ENCODE measurements at regions not wholly inside any gene's neighbourhood (a gene's known extent, or its start where the extent isn't known, plus 50 kb on each side); places are given as distances from the start of the nearest gene placed in this dataset.
"Not testable (repeated sequence)": the region's sequence is repeated elsewhere in the genome, so short reads cannot be mapped to it uniquely, and the experiment has no call there.

DNA sequence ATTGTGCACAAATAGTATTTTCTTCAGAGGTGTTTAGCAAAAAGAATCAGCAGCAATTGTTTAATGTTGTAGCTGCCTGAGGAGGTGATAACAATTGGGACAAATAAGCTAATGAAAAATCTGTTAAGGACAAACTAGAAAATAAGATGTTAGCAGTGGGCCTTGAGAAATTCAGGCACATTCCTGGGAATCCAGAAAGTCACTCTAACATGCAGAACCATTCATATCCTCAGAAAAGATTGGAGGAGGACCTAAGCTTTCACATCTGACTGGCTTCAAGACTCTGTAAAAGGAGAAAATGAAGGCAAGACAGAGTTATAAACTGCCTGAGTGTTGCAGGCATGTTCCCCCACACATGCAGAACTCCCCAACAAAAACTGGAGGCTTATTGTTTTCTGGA, 353.5 kb upstream of the RGPD4 start:
- DNase-seq = no peak

DNA sequence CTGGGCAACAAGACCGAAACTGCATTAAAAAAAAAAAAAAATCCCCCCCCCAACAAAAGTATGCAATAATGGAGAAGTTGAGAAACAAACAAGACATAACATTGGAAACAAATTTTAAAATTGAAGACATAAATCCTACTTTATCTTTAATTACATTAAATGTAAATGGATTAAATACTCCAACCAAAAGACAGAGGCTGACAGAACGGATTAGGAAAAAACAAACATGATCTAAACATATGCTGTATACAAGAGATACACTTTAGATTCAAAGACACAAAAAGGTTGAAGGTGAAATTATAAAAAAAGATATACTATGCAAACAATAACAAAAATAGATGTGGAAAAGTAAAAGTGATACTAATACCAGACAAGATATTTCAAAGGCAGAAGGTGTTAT, 350.8 kb upstream of the RGPD4 start:
- DNase-seq = no peak

DNA sequence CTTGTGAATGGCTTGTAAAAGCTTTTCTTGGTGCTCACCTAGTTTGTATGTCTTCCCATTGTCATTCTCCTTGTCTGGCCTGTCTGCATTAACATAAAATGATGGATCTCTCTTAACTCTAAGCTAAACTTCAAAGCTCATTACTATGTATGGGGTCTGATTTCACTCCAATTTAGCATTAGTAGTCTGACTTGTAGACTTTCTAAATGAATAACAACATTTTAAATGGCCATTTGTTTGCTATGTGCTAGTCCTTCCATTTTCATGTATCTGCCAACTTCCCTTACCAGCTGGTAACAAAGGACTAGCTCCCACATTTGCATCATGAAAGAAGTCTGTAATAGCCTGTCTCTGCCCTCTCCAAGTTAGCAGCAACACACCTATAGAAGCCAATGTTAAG, 324.2 kb upstream of the RGPD4 start:
- DNase-seq = no peak

DNA sequence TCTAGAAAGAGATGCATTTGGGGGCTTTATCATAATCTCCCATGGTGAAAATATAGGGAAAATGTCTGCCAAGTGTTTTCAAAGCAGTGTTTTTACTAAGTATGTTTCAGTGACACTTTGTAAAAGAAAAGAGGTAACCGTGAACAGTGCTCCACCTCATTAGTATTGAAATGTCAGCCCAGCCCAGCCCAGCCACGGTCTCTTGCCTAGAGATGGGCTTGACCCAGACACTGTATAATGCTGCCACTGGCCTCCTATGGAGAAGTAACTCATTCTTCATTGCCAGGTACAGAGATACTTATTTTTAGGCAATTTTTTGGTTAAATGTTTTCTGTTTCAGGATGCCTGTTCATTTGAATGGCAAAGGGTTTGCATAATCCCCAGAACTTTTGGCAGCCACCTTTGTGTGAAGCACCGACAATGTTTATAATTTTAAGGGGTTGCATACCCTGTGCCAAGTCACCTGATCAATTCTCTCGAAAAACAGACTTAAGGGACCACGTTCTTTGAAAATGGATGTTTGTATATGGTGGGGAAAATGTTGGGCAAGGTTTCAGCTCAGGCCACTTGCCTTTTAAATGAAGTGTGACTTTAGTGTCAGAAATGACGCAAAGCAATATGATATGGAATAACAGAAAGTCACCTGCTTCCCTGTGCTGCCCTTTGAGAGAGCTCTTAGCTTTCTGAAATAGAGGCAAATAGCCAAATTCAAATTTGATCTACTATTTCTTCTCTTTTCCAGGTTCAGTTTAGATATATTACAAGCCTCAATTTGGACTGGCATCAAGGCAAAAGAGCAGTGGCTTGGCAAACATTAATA, 314.5 kb upstream of the RGPD4 start:
- no peak for DNase-seq

DNA sequence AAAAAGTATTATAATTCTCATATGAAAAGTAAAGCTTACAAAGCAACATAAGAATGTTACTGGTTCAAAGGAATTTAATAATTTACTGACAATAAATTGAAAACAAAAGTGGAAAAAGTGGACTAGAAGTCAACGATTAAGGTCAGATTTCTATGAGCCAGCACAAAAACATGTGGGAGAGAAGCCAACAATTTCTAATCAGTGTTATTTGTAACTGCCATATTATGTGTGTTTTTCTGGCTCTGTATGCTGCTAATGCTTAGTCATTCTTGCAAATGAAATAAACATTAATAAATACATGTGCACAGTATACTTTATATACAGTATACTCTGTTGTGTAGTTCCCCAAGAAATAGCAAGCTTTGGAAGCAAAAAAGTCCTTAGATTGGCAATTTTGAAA, 301.3 kb upstream of the RGPD4 start:
- no peak for DNase-seq

DNA sequence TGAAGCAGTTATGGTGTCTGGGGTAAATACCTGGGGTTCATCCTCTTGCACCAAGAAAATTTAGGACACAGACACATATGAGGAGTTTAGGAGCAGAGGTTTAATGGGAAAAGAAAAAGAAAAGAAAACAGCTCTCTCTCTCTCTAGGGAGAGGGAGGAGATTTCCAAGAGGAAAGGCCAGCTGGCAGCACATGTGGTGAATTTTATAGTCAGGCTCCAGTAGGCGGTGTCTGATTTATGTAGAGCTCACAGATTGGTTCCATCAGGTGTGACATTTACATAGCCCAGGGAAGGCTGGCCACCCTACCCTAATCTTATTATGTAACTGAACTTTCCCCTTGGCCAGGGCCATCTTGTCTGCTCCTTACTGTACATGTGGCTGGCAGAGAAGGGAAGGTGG, 297.5 kb upstream of the RGPD4 start:
- peak in 1 of 2 experiments; percentile 4 for DNase-seq

DNA sequence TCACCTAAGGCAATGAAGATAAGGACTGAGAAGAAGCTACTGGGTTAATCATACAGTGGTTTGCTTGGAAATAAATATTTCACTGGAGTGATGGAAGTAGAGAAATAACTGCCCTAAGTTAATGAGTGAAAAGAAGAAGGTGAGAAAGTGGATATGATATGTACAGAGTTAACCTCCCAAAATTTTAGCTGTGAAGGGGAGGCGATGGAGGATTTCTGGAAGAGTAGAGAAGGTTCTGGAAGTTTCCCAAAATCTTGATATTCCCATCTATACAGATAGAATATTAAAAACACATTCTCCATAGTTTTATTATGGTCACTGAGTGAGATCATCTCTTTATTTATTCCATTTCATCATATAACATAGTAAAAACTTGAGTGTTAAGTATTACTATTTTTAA, 296.6 kb upstream of the RGPD4 start:
- no peak for DNase-seq

DNA sequence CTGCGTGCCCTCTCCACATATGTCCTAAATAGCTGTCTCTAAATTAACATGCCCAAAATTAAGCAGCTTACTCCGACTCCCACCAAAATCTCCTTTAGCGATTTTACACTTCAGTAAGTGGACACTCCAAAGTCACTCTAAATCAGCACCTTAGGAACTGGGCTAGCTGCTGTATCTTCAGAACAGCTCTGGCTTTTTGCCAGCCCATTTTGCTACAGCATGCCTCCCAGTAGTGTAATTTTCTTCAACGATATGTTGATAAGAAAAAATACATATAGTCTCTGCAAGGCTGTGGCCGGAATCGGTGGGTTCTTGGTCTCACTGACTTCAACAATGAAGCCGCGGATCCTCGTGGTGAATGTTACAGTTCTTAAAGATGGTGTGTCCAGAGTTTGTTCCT, 291.8 kb upstream of the RGPD4 start:
- DNase-seq = no peak

DNA sequence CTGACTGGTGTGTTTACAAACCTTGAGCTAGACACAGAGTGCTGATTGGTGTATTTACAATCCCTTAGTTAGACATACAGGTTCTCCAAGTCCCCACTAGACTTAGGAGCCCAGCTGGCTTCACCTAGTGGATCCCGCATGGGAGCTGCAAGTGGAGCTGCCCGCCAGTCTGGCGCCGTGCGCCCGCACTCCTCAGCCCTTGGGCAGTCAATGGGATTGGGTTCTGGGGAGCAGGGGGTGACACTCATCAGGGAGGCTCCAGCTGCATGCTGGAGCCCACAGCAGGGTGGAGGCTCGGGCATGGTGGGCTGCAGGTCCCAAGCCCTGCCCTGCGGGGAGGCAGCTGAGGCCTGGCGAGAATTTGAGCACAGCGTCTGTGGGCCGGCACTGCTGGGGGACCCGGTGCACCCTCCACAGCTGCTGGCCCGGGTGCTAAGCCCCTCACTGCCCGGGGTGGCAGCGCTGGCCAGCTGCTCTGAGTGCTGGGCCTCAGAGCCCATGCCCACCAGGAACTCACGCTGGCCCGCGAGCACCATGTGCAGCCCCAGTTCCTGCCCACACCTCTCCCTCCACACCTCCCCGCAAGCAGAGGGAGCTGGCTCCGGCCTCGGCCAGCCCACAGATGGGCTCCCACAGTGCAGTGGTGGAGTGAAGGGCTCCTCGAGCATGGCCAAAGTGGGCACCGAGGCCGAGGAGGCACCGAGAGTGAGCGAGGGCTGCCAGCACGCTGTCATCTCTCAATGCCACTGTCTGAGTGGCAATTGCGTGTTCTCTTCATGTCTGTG, 290.6 kb upstream of the RGPD4 start:
- DNase-seq = not testable (repeated sequence)

DNA sequence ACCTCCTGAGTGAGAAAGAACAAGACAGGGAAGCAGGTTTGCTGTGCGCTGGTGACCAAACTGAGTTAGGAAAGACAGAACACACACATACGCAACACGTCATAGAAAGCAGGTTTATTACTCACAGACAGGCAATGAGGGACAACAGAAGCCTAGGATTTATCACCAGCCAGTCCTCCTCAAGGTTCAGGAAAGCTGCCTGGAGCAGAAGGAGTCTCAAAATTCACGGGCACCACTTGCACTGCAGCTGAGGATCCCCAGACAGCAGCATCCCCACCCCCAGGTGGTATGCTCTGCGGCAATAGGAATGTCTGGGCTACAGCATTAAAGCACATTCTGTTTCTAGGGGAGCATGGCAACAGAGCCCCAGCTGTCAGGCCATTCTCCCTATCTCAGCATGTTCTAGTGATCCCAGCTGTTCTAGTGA, 284.4 kb upstream of the RGPD4 start:
- no peak for DNase-seq

DNA sequence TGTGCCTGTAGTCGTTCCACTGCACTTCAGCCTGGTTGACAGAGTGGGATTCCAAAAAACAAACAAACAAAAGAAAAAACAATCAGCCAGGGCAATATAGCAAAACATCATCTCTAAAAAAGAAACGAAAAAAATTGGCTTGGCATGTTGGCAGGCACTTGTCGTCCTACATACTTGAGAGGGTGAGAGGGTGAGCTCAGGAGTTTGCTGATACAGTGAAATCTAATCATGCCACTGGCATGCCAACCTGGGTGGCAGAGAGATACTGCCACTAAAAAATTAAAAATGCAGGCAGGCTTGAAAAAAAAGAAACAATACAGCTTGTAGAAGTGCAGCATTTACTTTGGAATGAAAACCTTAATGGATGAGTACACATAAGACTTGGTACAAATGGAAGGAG, 282.9 kb upstream of the RGPD4 start:
- DNase-seq = no peak

DNA sequence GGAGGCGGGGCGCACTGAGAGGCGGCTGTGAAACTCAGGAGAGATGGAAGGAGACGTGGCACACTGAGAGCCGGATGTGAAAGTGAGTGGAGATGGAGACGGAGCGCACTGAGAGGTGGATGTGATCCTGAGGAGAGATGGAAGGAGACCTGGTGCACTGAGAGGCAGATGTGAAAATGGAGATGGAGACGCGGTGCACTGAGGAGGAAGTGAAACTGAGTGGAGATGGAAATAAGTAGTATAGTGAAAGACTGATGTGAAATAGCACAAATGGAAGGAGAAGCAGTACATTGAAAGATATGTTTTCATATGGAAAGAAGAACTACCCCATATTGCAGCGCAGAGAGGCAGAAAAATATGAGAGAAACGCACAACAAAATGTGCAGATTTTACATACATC, 281.6 kb upstream of the RGPD4 start:
- DNase-seq = no peak

DNA sequence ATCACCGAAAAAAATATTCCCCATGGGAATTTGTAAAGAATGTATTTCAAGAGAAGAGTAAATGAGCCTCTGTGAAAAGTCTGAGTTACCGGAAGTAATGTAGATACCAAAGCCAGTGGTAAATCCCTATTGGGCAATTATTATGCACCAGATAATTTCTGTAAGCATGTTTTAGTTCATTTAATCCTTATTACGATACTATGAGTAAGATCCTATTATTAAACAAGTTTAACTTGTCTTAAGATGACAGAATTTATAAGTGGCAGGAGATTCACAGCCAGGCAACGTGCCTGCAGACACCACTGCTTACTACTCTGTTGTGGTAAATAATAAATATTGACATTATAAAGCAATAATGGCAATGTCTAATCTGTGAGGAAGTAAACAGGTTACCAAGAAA, 280.8 kb upstream of the RGPD4 start:
- DNase-seq = no peak

DNA sequence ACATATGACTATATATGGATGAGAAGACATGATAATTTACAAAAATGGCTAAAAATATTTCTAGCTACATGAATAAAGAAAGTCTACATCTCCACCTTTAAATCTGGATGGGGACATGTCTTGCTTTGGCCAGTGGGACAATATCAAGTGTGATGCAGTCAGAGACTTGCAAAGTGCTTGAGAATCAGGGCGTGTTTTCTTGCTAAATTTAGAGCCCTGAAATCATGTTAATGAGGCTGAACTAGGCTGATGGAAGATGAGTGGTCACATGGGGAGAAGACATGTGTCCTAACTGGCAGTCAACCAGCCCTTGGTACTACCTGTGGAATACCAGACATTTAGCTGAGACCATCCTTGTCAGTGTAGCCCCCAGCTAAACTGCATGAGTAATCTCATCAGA, 278.5 kb upstream of the RGPD4 start:
- no peak for DNase-seq

DNA sequence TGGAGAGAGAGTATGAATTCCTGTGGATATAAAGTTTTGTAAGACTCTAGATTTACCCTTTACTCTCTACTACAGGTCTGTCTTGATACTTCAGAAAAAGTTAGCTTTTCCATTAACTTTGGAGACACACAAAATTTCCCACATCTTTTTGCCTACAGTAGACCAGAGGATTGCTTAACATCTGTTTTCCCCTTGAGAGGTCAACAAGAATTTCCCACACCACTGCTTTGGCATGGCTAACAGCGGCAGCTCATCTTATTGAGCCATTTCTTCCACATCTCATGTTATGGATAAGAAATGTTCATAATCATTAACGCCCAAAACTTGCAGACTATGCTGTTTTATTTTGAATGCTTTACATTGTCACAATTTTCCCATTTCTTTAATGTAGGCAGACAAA, 273.6 kb upstream of the RGPD4 start:
- DNase-seq = no peak

DNA sequence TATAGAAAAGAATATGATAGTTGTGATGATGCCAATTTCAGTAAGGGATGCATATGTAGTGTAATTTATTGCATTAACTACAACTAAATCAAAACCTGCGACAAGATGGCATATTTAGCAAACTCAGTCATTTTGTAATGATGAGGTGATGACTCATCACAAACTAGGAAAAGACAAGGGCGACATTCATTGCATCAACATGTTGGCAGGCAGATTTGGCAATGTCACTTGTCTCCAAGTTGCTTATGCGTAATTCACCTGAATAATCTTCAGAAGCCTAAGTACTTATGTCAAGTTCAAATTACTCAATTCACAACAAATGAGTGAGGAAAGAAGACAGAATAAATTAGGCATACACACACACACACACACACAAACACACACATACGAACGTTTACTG, 273.2 kb upstream of the RGPD4 start:
- DNase-seq = no peak

DNA sequence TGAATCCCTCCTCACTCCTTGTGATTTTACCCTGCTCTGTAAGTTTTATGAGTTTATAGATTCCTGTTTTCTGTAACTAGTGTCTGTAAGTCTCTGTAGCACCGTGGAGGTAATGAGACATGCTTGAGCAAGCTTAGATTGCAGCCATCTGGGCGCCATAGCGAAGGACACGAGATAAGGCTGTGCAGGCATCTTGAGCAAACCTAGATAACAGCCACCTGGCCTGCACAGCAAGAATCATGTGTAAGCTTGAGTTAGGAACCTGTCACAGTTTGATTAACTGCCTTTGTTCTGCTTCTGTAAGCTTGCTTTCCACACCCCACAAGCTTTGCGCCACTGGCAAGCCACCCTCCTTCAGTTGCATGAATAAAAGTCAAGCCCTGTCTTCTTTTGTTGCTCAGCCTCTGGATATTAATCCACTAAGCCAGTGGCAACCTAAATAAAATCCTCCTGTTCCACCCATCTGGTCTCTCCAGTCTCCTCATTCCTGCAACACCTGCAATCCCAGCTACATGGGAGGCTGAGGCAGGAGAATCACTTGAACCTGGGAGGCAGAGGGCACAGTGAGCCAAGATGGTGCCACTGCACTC, 270.6 kb upstream of the RGPD4 start:
- no peak for DNase-seq

DNA sequence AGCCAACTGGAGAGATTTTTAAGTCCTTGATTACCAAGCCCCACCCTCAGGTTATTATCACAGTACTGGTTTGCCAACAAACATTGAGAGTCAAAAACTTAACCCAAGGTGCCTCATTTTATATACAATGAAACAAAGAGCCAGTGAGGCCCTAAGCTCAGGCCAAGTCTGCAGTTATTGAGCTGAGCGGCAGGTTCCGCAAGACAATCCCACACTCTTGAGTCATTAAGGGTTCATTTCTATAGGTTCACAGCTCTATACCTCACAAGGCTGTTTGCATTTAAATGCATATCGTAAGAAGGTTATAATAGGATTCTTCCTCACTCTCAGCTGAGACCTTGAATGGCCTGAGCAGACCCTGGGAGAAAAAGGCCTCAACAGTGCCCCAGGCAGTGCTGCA, 268.4 kb upstream of the RGPD4 start:
- no peak for DNase-seq

DNA sequence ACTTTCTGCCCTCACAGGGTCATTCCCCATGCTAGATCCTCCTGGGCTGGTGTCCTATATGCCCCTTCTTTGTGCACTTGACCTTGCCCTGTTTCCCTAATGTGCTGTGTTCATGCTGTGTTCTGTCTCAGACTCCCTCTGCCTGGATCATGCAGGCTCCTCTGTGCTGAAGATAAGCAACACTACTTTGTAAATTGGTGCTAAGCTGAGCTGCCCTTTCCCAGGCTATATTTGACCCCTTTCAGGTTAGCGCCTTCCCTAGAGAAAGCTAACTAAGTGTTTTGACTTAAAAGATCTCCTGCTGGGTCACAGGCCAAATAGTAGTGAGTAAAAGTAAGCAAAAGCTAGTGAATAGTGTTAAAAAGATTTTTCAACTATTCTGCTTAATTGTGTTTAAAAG, 257.2 kb upstream of the RGPD4 start:
- DNase-seq = no peak

DNA sequence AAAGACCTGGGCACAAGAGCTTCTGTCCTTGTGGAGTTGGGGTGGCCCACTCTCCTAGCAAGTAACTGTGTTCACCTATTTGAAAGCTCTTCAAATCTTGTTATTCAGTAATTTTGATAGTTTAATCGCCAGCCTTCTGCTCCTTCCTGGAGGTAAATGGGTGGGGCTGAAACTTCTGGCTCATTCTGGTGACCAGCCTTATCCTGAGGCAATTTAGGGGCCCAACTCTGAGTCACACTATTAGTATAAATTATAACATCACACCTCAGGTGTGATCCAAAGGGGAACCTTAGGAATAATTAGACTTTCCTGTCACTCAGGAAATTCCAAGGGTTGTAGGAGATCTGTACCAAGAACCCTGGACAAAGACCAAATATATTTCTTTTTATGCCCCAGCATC, 255.8 kb upstream of the RGPD4 start:
- DNase-seq = no peak

DNA sequence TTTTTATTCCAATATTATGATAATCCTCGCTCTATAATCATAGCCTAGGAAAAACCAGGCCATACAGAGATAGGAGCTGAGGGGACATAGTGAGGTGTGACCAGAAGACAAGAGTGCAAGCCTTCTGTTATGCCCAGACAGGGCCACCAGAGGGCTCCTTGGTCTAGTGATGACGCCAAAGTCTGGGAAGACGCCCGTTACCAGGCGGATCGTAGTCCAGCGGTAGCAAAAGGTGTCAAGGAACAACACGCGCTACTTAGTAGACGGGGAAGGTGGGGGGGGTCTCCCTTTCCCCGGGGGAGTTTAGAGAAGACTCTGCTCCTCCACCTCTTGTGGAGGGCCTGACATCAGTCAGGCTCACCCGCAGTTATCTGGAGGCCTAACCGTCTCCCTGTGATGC, 253.8 kb upstream of the RGPD4 start:
- peak; percentile 20 to 51 for DNase-seq

DNA sequence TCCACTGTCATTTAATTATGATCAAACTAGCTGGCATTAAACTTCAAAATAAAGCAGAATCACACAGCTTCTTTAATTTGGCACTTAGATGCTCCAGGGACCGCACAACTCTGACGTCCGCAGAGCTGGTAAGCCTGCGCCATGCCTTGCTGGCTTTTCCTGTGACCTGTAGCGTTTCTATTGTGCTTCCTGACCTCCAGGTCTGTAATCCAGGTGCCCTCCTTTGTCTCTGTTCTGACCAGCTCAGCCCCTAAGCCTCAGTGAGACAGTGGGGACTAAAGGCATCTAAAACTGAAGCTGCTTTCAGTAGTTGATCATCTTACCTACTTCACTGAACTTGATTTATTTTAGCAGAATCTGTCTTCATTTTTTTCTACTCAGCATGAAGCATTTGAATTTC, 249.7 kb upstream of the RGPD4 start:
- DNase-seq = no peak

DNA sequence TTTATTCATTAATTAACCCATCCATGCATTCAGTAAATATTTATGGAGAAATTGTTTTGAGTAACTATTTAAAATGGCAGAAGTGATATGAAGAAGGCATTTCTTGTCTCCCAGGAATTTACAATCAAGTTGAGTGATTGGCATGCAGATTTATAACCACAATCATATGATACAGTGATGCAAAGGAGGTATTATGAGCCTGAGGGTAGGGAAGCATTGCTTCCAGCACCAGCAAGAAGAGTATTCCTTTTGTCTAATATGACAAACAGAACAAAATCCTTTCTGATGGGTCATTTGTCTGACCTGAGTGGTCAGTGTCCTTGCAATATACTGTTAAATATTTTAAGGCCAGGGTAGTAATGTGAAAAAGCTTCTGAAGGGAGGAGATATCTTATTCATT, 244.2 kb upstream of the RGPD4 start:
- no peak for DNase-seq

DNA sequence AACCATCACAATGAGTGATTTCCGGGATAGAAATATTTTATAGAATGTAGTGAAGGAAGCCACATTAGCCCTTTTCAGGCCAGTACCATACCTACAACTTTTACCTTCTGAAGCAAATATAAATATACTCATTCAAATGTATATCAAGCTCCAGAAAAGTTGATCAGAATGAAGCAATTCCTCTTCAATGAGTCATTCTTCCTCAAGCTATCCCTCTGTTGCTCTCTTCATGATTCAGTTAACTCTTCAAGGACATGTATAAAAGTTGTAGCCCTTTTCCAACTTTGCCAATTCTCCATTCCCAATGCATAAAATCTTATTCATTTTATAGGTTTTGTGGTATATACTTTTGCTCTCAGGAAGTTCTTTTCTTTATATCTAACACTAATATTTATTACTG, 242.1 kb upstream of the RGPD4 start:
- no peak for DNase-seq
